ENCODE measurements at regions not wholly inside any gene's neighbourhood (a gene's known extent, or its start where the extent isn't known, plus 50 kb on each side); places are given as distances from the start of the nearest gene placed in this dataset.

GRCh38 chr10:107814865-107815487 is 650.5 kb upstream of the SORCS1 start:
- no peak for DNase-seq (ENCODE audit: low read depth)

GRCh38 chr10:107813451-107814162 is 649.1 kb upstream of the SORCS1 start:
- DNase-seq (ENCODE audit: low read depth): no peak

- DNase-seq (ENCODE audit: low read depth): no peak
These were observed 645.4 kb upstream of the SORCS1 start for GRCh38 chr10:107809889-107810288.

GRCh38 chr10:107807836-107808235 is 643.3 kb upstream of the SORCS1 start:
- DNase-seq (ENCODE audit: low read depth): no peak

GRCh38 chr10:107806026-107806425 is 641.5 kb upstream of the SORCS1 start:
- no peak for DNase-seq (ENCODE audit: low read depth)

- no peak for DNase-seq (ENCODE audit: low read depth)
These were observed 639.0 kb upstream of the SORCS1 start for GRCh38 chr10:107803546-107803945.

- DNase-seq (ENCODE audit: low read depth): no peak
These were observed 635.6 kb upstream of the SORCS1 start for GRCh38 chr10:107800061-107800460.

- DNase-seq (ENCODE audit: low read depth): no peak
These were observed 625.8 kb upstream of the SORCS1 start for GRCh38 chr10:107790271-107790670.

GRCh38 chr10:107771066-107771465 is 606.6 kb upstream of the SORCS1 start:
- DNase-seq (ENCODE audit: low read depth): no peak

GRCh38 chr10:107767185-107767584 is 602.7 kb upstream of the SORCS1 start:
- no peak for DNase-seq (ENCODE audit: low read depth)

- DNase-seq (ENCODE audit: low read depth): no peak
These were observed 590.3 kb upstream of the SORCS1 start for GRCh38 chr10:107754814-107755213.

GRCh38 chr10:107749235-107749634 is 584.7 kb upstream of the SORCS1 start:
- no peak for DNase-seq (ENCODE audit: low read depth)

GRCh38 chr10:107747851-107748250 is 583.3 kb upstream of the SORCS1 start:
- DNase-seq (ENCODE audit: low read depth): no peak

- DNase-seq (ENCODE audit: low read depth): no peak
These were observed 577.5 kb upstream of the SORCS1 start for GRCh38 chr10:107741971-107742370.

GRCh38 chr10:107740962-107741690 is 576.6 kb upstream of the SORCS1 start:
- DNase-seq (ENCODE audit: low read depth): no peak

- DNase-seq (ENCODE audit: low read depth): no peak
These were observed 575.4 kb upstream of the SORCS1 start for GRCh38 chr10:107739951-107740350.

- DNase-seq (ENCODE audit: low read depth): no peak
These were observed 569.0 kb upstream of the SORCS1 start for GRCh38 chr10:107733328-107734130.

- DNase-seq (ENCODE audit: low read depth): no peak
These were observed 567.5 kb upstream of the SORCS1 start for GRCh38 chr10:107732045-107732444.

- no peak for DNase-seq (ENCODE audit: low read depth)
These were observed 564.3 kb upstream of the SORCS1 start for GRCh38 chr10:107728807-107729206.

- no peak for DNase-seq (ENCODE audit: low read depth)
These were observed 563.3 kb upstream of the SORCS1 start for GRCh38 chr10:107727767-107728317.

GRCh38 chr10:107718864-107719263 is 554.4 kb upstream of the SORCS1 start:
- no peak for DNase-seq (ENCODE audit: low read depth)

- DNase-seq (ENCODE audit: low read depth): no peak
These were observed 552.5 kb upstream of the SORCS1 start for GRCh38 chr10:107717046-107717445.

Data from HS-27A (cell line).